HepG2 (cell line): ENCODE measurements at regions not wholly inside any gene's neighbourhood (a gene's known extent, or its start where the extent isn't known, plus 50 kb on each side); places are given as distances from the start of the nearest gene placed in this dataset.

Source experiments
- SETDB1 ChIP-seq: sonication (generic); formaldehyde crosslinking; IDR thresholded peaks from 2 replicates; pipeline ENCODE4 v1.5.1; 2020; ENCODE audit warnings: missing genetic modification reagents, mild to moderate bottlenecking, borderline replicate concordance
- SIN3B ChIP-seq: fragments of 150-350 bp; IDR thresholded peaks from 2 replicates; pipeline ENCODE4 v1.6.1; 2014; ENCODE audit warnings: low read length
- SUZ12 ChIP-seq: fragments of 150-350 bp; IDR thresholded peaks from 2 replicates; pipeline ENCODE4 v1.6.1; 2014; ENCODE audit warnings: low read depth, low read length
- ZNF232 ChIP-seq: sonication (generic); formaldehyde crosslinking; IDR thresholded peaks from 2 replicates; pipeline ENCODE4 v1.4.0; 2020; ENCODE audit warnings: missing genetic modification reagents, borderline replicate concordance
- ZNF609 ChIP-seq: sonication (generic); formaldehyde crosslinking; IDR thresholded peaks from 2 replicates; pipeline ENCODE4 v1.4.0; 2020; ENCODE audit warnings: mild to moderate bottlenecking, missing genetic modification reagents, borderline replicate concordance

- TF ChIP-seq SIN3B (no peak), SUZ12 (no peak), SETDB1 (CRISPR knock-in tag) (no peak), ZNF232 (CRISPR knock-in tag) (no peak), ZNF609 (CRISPR knock-in tag) (no peak)
Measured at GRCh38 chr10:4437061-4437460, 388.9 kb upstream of the AKR1E2 start.
